NCI-H146 treated with DMSO at 0.1 percent for 48 hours (cell line): ENCODE measurements at regions not wholly inside any gene's neighbourhood (a gene's known extent, or its start where the extent isn't known, plus 50 kb on each side); places are given as distances from the start of the nearest gene placed in this dataset.

Experiments used
- DNase-seq: peaks from one replicate; lab custom pipeline; 2025; ENCODE audit not compliant: unreplicated experiment; lab: John Stamatoyannopoulos, UW

GRCh38 chr2:217222309-217222910 lies 362.5 kb upstream of the TNP1 start:
- DNase-seq = no peak

- DNase-seq = no peak
These were observed 360.6 kb upstream of the TNP1 start for GRCh38 chr2:217220228-217221013.

GRCh38 chr2:217219164-217219520 lies 359.3 kb upstream of the TNP1 start:
- DNase-seq = no peak

GRCh38 chr2:217218269-217219163 lies 358.7 kb upstream of the TNP1 start:
- DNase-seq = no peak

- no peak for DNase-seq
These were observed 357.1 kb upstream of the TNP1 start for GRCh38 chr2:217216982-217217381.

- DNase-seq = no peak
These were observed 356.5 kb upstream of the TNP1 start for GRCh38 chr2:217216316-217216715.

GRCh38 chr2:217215877-217216276 lies 356.0 kb upstream of the TNP1 start:
- DNase-seq = no peak

GRCh38 chr2:217208867-217209266 lies 349.0 kb upstream of the TNP1 start:
- no peak for DNase-seq

GRCh38 chr2:217207699-217208010 lies 347.8 kb upstream of the TNP1 start:
- DNase-seq = no peak

- no peak for DNase-seq
These were observed 347.2 kb upstream of the TNP1 start for GRCh38 chr2:217206907-217207698.

- no peak for DNase-seq
These were observed 346.3 kb upstream of the TNP1 start for GRCh38 chr2:217206016-217206725.

GRCh38 chr2:217204358-217204757 lies 344.5 kb upstream of the TNP1 start:
- no peak for DNase-seq

GRCh38 chr2:217203086-217203485 lies 343.2 kb upstream of the TNP1 start:
- DNase-seq = no peak

GRCh38 chr2:217199255-217199630 lies 339.4 kb upstream of the TNP1 start:
- no peak for DNase-seq

- DNase-seq = no peak
These were observed 336.0 kb upstream of the TNP1 start for GRCh38 chr2:217195658-217196446.

- DNase-seq = no peak
These were observed 335.2 kb upstream of the TNP1 start for GRCh38 chr2:217195016-217195415.

- no peak for DNase-seq
These were observed 333.8 kb upstream of the TNP1 start for GRCh38 chr2:217193431-217194340.

- DNase-seq = no peak
These were observed 332.5 kb upstream of the TNP1 start for GRCh38 chr2:217192366-217192765.

GRCh38 chr2:217189747-217190146 lies 329.9 kb upstream of the TNP1 start:
- no peak for DNase-seq
